ENCODE measurements at regions not wholly inside any gene's neighbourhood (a gene's known extent, or its start where the extent isn't known, plus 50 kb on each side); places are given as distances from the start of the nearest gene placed in this dataset.

GRCh38 chr20:7426890-7427496, 513.3 kb downstream of the HAO1 start:
- Histone ChIP-seq H3K27ac (ENCODE audit: low read depth, low read length) (no peak overlapping the region), H3K27me3 (ENCODE audit: control insufficient read depth in 5 of 5, insufficient read depth in 4 of 5, low read length in 5 of 5) (peaks cover 0 to 3% (median 0%) of the 10 kb centered on the region in 5 donors), H3K4me1 (ENCODE audit: control insufficient read depth in 5 of 5, insufficient read depth in 5 of 5, low read length in 5 of 5) (no peaks in the 10 kb centered on the region), H3K9ac (ENCODE audit: low read length in 5 of 5) (no peak overlapping the region), H3K4me3 (ENCODE audit: low read depth in 1 of 5, low read length in 5 of 5) (no peak overlapping the region), H3K9me3 (ENCODE audit: control insufficient read depth in 5 of 5, low read length in 5 of 5) (no peaks in the 10 kb centered on the region), H3K36me3 (ENCODE audit: control insufficient read depth in 5 of 5, insufficient read depth in 5 of 5, low read length in 5 of 5) (no peaks in the 10 kb centered on the region)

- H3K4me3 ChIP-seq (ENCODE audit: low read depth in 1 of 5, low read length in 5 of 5): no peak overlapping the region
- H3K9me3 ChIP-seq (ENCODE audit: control insufficient read depth in 5 of 5, low read length in 5 of 5): no peaks in the 10 kb centered on the region
- H3K27me3 ChIP-seq (ENCODE audit: control insufficient read depth in 5 of 5, insufficient read depth in 4 of 5, low read length in 5 of 5): peaks cover 0 to 3% (median 0%) of the 10 kb centered on the region in 5 donors
- H3K4me1 ChIP-seq (ENCODE audit: control insufficient read depth in 5 of 5, insufficient read depth in 5 of 5, low read length in 5 of 5): no peaks in the 10 kb centered on the region
- no peak overlapping the region for H3K9ac ChIP-seq (ENCODE audit: low read length in 5 of 5)
- no peak overlapping the region for H3K27ac ChIP-seq (ENCODE audit: low read depth, low read length)
- no peaks in the 10 kb centered on the region for H3K36me3 ChIP-seq (ENCODE audit: control insufficient read depth in 5 of 5, insufficient read depth in 5 of 5, low read length in 5 of 5)
Measured at GRCh38 chr20:7428946-7429345, 511.3 kb downstream of the HAO1 start.

- no peak overlapping the region for H3K27ac ChIP-seq (ENCODE audit: low read depth, low read length)
- H3K9ac ChIP-seq (ENCODE audit: low read length in 5 of 5): no peak overlapping the region
- no peaks in the 10 kb centered on the region for H3K36me3 ChIP-seq (ENCODE audit: control insufficient read depth in 5 of 5, insufficient read depth in 5 of 5, low read length in 5 of 5)
Measured at GRCh38 chr20:7432612-7433011, 507.6 kb downstream of the HAO1 start.

GRCh38 chr20:7437311-7437710, 502.9 kb downstream of the HAO1 start:
- Histone ChIP-seq H3K9ac (ENCODE audit: low read length in 5 of 5) (no peak overlapping the region), H3K4me3 (ENCODE audit: low read depth in 1 of 5, low read length in 5 of 5) (no peak overlapping the region), H3K9me3 (ENCODE audit: control insufficient read depth in 5 of 5, low read length in 5 of 5) (peaks cover 0 to 3% (median 0%) of the 10 kb centered on the region in 5 donors), H3K4me1 (ENCODE audit: control insufficient read depth in 5 of 5, insufficient read depth in 5 of 5, low read length in 5 of 5) (no peaks in the 10 kb centered on the region), H3K27me3 (ENCODE audit: control insufficient read depth in 5 of 5, insufficient read depth in 4 of 5, low read length in 5 of 5) (no peaks in the 10 kb centered on the region), H3K36me3 (ENCODE audit: control insufficient read depth in 5 of 5, insufficient read depth in 5 of 5, low read length in 5 of 5) (no peaks in the 10 kb centered on the region), H3K27ac (ENCODE audit: low read depth, low read length) (no peak overlapping the region)

More at GRCh38 chr20:7432612-7433011, 507.6 kb downstream of the HAO1 start:
- H3K4me3 ChIP-seq (ENCODE audit: low read depth in 1 of 5, low read length in 5 of 5): no peak overlapping the region
- H3K4me1 ChIP-seq (ENCODE audit: control insufficient read depth in 5 of 5, insufficient read depth in 5 of 5, low read length in 5 of 5): no peaks in the 10 kb centered on the region
- no peaks in the 10 kb centered on the region for H3K27me3 ChIP-seq (ENCODE audit: control insufficient read depth in 5 of 5, insufficient read depth in 4 of 5, low read length in 5 of 5)
- no peaks in the 10 kb centered on the region for H3K9me3 ChIP-seq (ENCODE audit: control insufficient read depth in 5 of 5, low read length in 5 of 5)

GRCh38 chr20:7449269-7449668, 491.0 kb downstream of the HAO1 start:
- Histone ChIP-seq H3K27me3 (ENCODE audit: control insufficient read depth in 5 of 5, insufficient read depth in 4 of 5, low read length in 5 of 5) (no peaks in the 10 kb centered on the region), H3K27ac (ENCODE audit: low read depth, low read length) (no peak overlapping the region), H3K4me3 (ENCODE audit: low read depth in 1 of 5, low read length in 5 of 5) (no peak overlapping the region), H3K9ac (ENCODE audit: low read length in 5 of 5) (no peak overlapping the region), H3K36me3 (ENCODE audit: control insufficient read depth in 5 of 5, insufficient read depth in 5 of 5, low read length in 5 of 5) (no peaks in the 10 kb centered on the region), H3K9me3 (ENCODE audit: control insufficient read depth in 5 of 5, low read length in 5 of 5) (no peaks in the 10 kb centered on the region), H3K4me1 (ENCODE audit: control insufficient read depth in 5 of 5, insufficient read depth in 5 of 5, low read length in 5 of 5) (peaks cover 0 to 10% (median 0%) of the 10 kb centered on the region in 5 donors)

- no peak overlapping the region for H3K9ac ChIP-seq (ENCODE audit: low read length in 5 of 5)
- no peak overlapping the region for H3K4me3 ChIP-seq (ENCODE audit: low read depth in 1 of 5, low read length in 5 of 5)
- no peaks in the 10 kb centered on the region for H3K27me3 ChIP-seq (ENCODE audit: control insufficient read depth in 5 of 5, insufficient read depth in 4 of 5, low read length in 5 of 5)
- no peak overlapping the region for H3K27ac ChIP-seq (ENCODE audit: low read depth, low read length)
- no peaks in the 10 kb centered on the region for H3K36me3 ChIP-seq (ENCODE audit: control insufficient read depth in 5 of 5, insufficient read depth in 5 of 5, low read length in 5 of 5)
- H3K9me3 ChIP-seq (ENCODE audit: control insufficient read depth in 5 of 5, low read length in 5 of 5): no peaks in the 10 kb centered on the region
- peaks cover 0 to 13% (median 0%) of the 10 kb centered on the region in 5 donors for H3K4me1 ChIP-seq (ENCODE audit: control insufficient read depth in 5 of 5, insufficient read depth in 5 of 5, low read length in 5 of 5)
Measured at GRCh38 chr20:7452890-7453289, 487.4 kb downstream of the HAO1 start.

GRCh38 chr20:7454047-7454446, 486.2 kb downstream of the HAO1 start:
- H3K4me3 ChIP-seq (ENCODE audit: low read depth in 1 of 5, low read length in 5 of 5): no peak overlapping the region
- H3K9ac ChIP-seq (ENCODE audit: low read length in 5 of 5): no peak overlapping the region
- peaks cover 0 to 13% (median 0%) of the 10 kb centered on the region in 5 donors for H3K4me1 ChIP-seq (ENCODE audit: control insufficient read depth in 5 of 5, insufficient read depth in 5 of 5, low read length in 5 of 5)
- no peak overlapping the region for H3K27ac ChIP-seq (ENCODE audit: low read depth, low read length)
- H3K36me3 ChIP-seq (ENCODE audit: control insufficient read depth in 5 of 5, insufficient read depth in 5 of 5, low read length in 5 of 5): no peaks in the 10 kb centered on the region
- H3K9me3 ChIP-seq (ENCODE audit: control insufficient read depth in 5 of 5, low read length in 5 of 5): no peaks in the 10 kb centered on the region
- H3K27me3 ChIP-seq (ENCODE audit: control insufficient read depth in 5 of 5, insufficient read depth in 4 of 5, low read length in 5 of 5): no peaks in the 10 kb centered on the region

GRCh38 chr20:7458459-7458858, 481.8 kb downstream of the HAO1 start:
- Histone ChIP-seq H3K9ac (ENCODE audit: low read length in 5 of 5) (no peak overlapping the region), H3K27ac (ENCODE audit: low read depth, low read length) (no peak overlapping the region), H3K27me3 (ENCODE audit: control insufficient read depth in 5 of 5, insufficient read depth in 4 of 5, low read length in 5 of 5) (no peaks in the 10 kb centered on the region), H3K4me1 (ENCODE audit: control insufficient read depth in 5 of 5, insufficient read depth in 5 of 5, low read length in 5 of 5) (peaks cover 0 to 3% (median 0%) of the 10 kb centered on the region in 5 donors), H3K36me3 (ENCODE audit: control insufficient read depth in 5 of 5, insufficient read depth in 5 of 5, low read length in 5 of 5) (no peaks in the 10 kb centered on the region), H3K9me3 (ENCODE audit: control insufficient read depth in 5 of 5, low read length in 5 of 5) (no peaks in the 10 kb centered on the region), H3K4me3 (ENCODE audit: low read depth in 1 of 5, low read length in 5 of 5) (no peak overlapping the region)

GRCh38 chr20:7459083-7459482, 481.2 kb downstream of the HAO1 start:
- Histone ChIP-seq H3K9ac (ENCODE audit: low read length in 5 of 5) (no peak overlapping the region), H3K4me1 (ENCODE audit: control insufficient read depth in 5 of 5, insufficient read depth in 5 of 5, low read length in 5 of 5) (peaks cover 0 to 3% (median 0%) of the 10 kb centered on the region in 5 donors), H3K9me3 (ENCODE audit: control insufficient read depth in 5 of 5, low read length in 5 of 5) (no peaks in the 10 kb centered on the region), H3K27ac (ENCODE audit: low read depth, low read length) (no peak overlapping the region), H3K4me3 (ENCODE audit: low read depth in 1 of 5, low read length in 5 of 5) (no peak overlapping the region), H3K27me3 (ENCODE audit: control insufficient read depth in 5 of 5, insufficient read depth in 4 of 5, low read length in 5 of 5) (no peaks in the 10 kb centered on the region), H3K36me3 (ENCODE audit: control insufficient read depth in 5 of 5, insufficient read depth in 5 of 5, low read length in 5 of 5) (no peaks in the 10 kb centered on the region)

GRCh38 chr20:7463290-7463689, 477.0 kb downstream of the HAO1 start:
- Histone ChIP-seq H3K27ac (ENCODE audit: low read depth, low read length) (no peak overlapping the region), H3K9me3 (ENCODE audit: control insufficient read depth in 5 of 5, low read length in 5 of 5) (no peaks in the 10 kb centered on the region), H3K36me3 (ENCODE audit: control insufficient read depth in 5 of 5, insufficient read depth in 5 of 5, low read length in 5 of 5) (no peaks in the 10 kb centered on the region), H3K27me3 (ENCODE audit: control insufficient read depth in 5 of 5, insufficient read depth in 4 of 5, low read length in 5 of 5) (no peaks in the 10 kb centered on the region), H3K4me3 (ENCODE audit: low read depth in 1 of 5, low read length in 5 of 5) (no peak overlapping the region), H3K4me1 (ENCODE audit: control insufficient read depth in 5 of 5, insufficient read depth in 5 of 5, low read length in 5 of 5) (peaks cover 0 to 3% (median 0%) of the 10 kb centered on the region in 5 donors), H3K9ac (ENCODE audit: low read length in 5 of 5) (no peak overlapping the region)

Measured in subcutaneous abdominal adipose tissue (tissue), 5 donors.